ENCODE measurements at regions not wholly inside any gene's neighbourhood (a gene's known extent, or its start where the extent isn't known, plus 50 kb on each side); places are given as distances from the start of the nearest gene placed in this dataset.
"Not testable (repeated sequence)": the region's sequence is repeated elsewhere in the genome, so short reads cannot be mapped to it uniquely, and the experiment has no call there.

- no peaks in the 10 kb centered on the region for H3K36me3 ChIP-seq (replicated peaks in 1 of 2)
- DNase-seq = no peak
- WGBS, 4 donors = 84 to 86% (median 84%) methylated on average over 5 of the region's 5 CpGs
- intact Hi-C loops (cut with DNase I) = no loop called here
- no peaks in the 10 kb centered on the region for H3K9me3 ChIP-seq (replicated peaks in 1 of 3)
- no peak overlapping the region for H3K27ac ChIP-seq
- no peak for TF ChIP-seq CTCF (IDR thresholded peaks at IDR 0.05)
- no peak for TF ChIP-seq POLR2A (IDR thresholded peaks at IDR 0.05)
- no peaks in the 10 kb centered on the region for H3K4me1 ChIP-seq (replicated peaks in 1 of 2)
- no peak overlapping the region for H3K4me3 ChIP-seq
- no peaks in the 10 kb centered on the region for H3K27me3 ChIP-seq
These were observed 118.1 kb downstream of the ZNF736 start for GRCh38 chr7:64431838-64432237.

GRCh38 chr7:64429232-64429631, 115.5 kb downstream of the ZNF736 start:
- 76 to 100% (median 97%) methylated on average over 1 of the region's 1 CpG for WGBS, 4 donors
- no peak for DNase-seq
- no peaks in the 10 kb centered on the region for H3K4me1 ChIP-seq (replicated peaks in 1 of 2)
- intact Hi-C loops (cut with DNase I) = no loop called here
- H3K36me3 ChIP-seq (replicated peaks in 1 of 2) = no peaks in the 10 kb centered on the region
- TF ChIP-seq POLR2A (IDR thresholded peaks at IDR 0.05) (no peak), CTCF (IDR thresholded peaks at IDR 0.05) (no peak)
- H3K27me3 ChIP-seq = no peaks in the 10 kb centered on the region
- H3K9me3 ChIP-seq (replicated peaks in 1 of 3) = no peaks in the 10 kb centered on the region
- no peak overlapping the region for H3K4me3 ChIP-seq
- H3K27ac ChIP-seq = no peak overlapping the region

- intact Hi-C loops (cut with DNase I); DNase-seq; H3K9me3 ChIP-seq (replicated peaks in 1 of 3); H3K4me1 ChIP-seq (replicated peaks in 1 of 2); H3K27me3 ChIP-seq; H3K36me3 ChIP-seq (replicated peaks in 1 of 2); H3K27ac ChIP-seq; H3K4me3 ChIP-seq: not testable (repeated sequence)
These were observed 111.7 kb downstream of the ZNF736 start for GRCh38 chr7:64425436-64425835.

GRCh38 chr7:64407148-64407547, 93.4 kb downstream of the ZNF736 start:
- TF ChIP-seq CTCF (IDR thresholded peaks at IDR 0.05) (no peak), POLR2A (IDR thresholded peaks at IDR 0.05) (no peak)
- WGBS, 4 donors = 89 to 97% (median 91%) methylated on average over 10 to 18 of the region's 18 CpGs
- Histone ChIP-seq H3K27me3 (no peaks in the 10 kb centered on the region), H3K27ac (no peak overlapping the region), H3K9me3 (replicated peaks in 1 of 3) (no peaks in the 10 kb centered on the region), H3K36me3 (replicated peaks in 1 of 2) (no peaks in the 10 kb centered on the region), H3K4me1 (replicated peaks in 1 of 2) (no peaks in the 10 kb centered on the region), H3K4me3 (no peak overlapping the region)
- DNase-seq = no peak
- intact Hi-C loops (cut with DNase I) = no loop called here

Data from adrenal gland (tissue), 9 donors.